Activated CD4-positive, alpha-beta T cell treated with anti-CD3 and anti-CD28 coated beads, Interleukin-2, amount 50 U/mL, for 48 hours (primary cell): ENCODE measurements at regions not wholly inside any gene's neighbourhood (a gene's known extent, or its start where the extent isn't known, plus 50 kb on each side); places are given as distances from the start of the nearest gene placed in this dataset.
A peak's percentile ranks its signal among the peaks of the same experiment; 100 is the strongest.

Experiments used
- DNase-seq, 2 experiments: peaks; one replicate each; pipeline ENCODE4 v3.0.0-alpha.2; 2020

DNA sequence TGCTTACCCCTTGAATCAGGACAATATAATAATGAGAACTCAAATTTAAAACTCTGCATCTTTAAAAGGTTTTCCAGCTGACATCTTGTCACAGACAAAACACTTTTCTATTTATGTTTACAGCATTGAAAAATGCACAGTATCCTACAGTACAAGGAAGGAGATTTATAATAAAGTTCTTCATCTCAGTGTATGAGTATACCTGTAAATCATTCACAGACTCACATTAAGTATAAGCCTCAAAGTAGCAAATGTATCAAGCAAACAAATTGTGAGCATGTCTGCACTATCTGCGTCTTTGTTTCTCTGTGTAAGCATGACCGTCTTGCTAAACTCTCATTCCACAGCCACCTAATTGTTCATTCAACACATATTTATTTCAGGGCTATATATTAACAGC lies 52.8 kb downstream of the PPP1R2C start:
- DNase-seq, result no peak

DNA sequence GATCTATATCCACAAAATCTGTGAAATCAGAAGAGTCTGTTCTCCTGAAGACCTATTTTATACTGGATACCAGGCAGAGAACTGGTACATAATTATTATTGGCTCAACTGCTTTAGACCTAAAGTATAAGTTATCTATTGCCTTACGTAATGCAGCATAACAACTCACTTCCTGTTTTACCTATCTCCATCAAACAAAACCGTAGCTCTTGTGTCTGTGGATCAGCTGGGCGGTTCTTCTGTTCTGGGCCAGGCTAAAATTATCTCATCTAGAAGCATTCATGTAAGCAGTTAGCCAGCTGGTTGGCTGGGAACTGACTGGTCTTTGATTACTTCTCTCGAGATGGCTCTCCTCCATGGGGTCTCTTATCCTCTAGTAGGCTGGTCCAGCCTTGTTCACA lies 57.8 kb downstream of the PPP1R2C start:
- no peak for DNase-seq

DNA sequence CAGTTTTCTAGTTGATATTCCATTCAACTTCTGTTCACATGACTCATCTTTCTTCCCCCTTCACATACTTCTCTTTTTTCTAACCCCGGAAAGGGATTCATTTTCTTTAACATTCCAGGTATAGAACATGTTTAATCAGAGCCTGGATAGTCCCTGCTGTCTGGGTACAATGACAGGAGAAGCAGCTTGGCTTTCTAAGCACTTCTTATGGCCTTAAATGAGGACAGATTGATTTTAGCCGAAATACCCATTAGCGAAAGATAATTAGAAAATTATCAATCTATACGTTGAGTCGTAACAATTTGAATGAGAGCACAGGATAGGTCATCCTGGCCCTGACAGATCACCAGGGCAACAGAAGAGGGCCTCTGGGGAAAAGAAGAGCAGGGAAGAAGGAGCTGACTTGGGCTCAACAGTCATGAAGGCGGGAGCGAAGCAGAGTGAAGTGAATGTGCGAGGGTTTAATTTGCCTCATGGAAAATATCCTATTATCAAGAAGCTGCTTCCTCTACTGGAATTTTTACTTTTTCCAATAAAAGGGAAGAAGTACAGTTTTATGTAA lies 62.2 kb downstream of the PPP1R2C start:
- DNase-seq, result no peak

DNA sequence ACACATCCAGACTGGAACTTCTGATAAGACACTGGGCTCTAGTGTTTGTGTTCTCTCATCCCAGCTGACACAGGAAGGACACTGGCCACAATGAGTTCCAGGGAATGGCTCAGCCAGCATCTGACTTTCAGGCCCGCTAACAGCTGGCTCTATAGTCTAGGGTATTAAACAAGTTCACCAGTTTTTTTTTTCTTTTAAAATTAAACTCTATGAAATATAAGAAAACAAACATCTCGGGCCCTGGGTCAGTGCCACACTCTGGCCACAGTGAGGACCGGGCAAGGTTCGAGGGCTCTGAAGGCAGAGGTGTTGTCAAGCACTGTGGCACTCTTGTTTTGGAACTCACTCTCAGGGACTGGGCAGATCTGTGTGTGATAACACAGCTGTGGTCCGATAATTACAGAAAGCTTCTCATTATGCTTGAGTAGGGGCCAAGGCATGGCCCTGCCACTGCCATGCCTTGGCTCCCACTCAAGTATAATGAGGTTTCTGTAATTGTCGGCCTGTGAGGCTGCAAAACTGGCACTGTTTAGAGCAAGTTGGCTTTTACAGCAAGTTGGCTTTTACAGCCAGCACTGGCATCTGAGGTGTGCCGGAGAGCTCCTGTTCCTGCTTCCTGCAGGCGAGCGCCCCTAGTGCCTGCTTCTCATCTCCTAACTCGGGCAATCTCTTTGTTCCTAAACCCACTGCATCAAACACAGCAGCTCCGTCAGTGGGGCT lies 62.8 kb downstream of the PPP1R2C start:
- DNase-seq, result peak; percentile 19 to 40

DNA sequence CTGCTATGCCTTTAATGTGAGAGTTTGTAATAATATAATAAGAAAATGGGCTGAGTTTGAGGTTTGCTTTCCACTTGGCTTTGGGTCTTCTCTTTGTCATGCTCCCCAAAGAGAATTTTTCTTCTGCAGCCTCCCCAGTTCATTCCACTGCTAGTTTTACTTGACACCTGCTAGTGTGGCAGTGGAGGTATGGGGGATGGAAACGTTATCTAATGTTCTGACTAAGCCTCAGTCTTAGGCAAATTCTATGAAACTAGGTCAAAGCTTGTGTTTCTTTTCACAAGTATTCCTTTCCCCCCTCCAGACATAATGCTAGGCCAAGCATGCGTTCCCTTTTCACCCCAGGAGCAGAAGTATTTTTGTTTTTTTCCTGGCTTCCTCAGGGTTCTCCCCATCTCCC lies 67.5 kb downstream of the PPP1R2C start:
- DNase-seq, result no peak

DNA sequence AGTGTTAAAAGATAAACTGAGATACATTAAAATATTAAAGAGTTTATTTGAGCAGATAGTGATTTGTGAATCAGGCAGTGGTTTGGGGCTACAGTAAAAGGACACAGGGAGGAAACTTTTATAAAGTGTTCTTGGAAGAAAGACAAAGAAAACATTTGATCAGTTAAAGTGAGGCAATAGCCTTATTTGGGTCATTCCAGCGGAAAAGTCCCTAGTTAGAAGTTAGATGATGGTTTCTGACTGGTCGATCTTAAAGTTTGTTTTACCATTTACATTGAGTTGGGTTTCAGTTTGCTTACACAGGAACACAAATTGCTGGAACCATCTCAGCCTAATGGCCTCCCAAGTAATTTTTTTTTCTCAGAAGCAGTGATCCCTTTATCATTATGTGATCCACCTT lies 69.7 kb downstream of the PPP1R2C start:
- DNase-seq, result no peak

DNA sequence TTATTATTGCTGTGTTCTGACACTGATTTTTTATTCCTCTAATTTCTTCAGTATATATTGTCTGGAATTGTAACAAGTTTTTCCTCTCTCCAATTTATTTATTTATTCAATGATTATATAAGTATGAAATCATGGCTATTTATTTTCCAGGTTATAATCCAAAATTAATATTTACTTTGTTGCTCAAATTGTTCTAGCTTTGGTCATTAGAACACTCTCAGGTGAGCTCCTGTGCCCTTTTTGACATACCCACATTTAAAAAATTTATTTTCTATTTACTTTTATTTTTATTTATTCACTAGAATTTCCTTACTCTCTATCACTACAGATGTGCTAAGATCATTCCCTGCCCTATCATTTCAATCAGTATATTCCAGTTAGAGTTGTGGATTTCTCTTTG lies 70.2 kb downstream of the PPP1R2C start:
- DNase-seq, result no peak

DNA sequence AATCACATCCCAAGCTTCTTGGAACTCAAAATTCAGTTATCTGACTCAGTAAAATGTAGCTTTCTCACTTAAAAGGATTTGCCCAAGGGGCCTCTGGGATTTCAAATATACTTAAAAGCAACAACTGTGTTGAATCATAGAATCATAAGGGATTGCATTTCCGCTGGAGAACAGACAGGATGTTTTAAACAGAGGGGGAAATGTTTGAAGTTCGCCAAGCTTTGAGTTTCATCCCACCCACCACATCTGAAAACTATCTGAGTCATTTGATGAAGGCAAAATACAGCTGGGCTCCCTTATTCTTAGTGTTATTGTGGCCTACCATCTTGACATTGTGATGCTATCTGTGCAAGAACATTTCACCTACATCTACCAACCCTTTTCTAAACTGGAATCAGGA lies 73.5 kb downstream of the PPP1R2C start:
- no peak for DNase-seq

DNA sequence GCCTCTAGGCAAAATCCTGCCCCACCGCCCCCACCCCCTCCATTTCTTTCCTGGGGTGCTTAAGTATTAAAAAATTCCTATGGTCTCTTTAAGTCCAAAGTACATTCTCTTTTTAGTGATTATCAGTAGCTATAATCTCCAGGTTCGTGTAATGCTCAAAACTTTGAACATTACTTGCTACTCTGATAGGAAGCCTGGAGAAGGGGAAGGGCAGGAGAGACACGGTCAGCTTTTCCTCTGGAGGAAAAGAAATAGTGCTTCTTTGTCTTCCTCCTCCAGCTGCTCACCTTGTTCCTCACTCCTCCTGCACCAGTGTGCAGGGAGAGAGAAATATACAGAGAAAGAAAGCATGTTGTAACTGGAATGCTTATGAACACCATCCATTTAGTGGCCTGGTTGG lies 80.4 kb downstream of the PPP1R2C start:
- no peak for DNase-seq

DNA sequence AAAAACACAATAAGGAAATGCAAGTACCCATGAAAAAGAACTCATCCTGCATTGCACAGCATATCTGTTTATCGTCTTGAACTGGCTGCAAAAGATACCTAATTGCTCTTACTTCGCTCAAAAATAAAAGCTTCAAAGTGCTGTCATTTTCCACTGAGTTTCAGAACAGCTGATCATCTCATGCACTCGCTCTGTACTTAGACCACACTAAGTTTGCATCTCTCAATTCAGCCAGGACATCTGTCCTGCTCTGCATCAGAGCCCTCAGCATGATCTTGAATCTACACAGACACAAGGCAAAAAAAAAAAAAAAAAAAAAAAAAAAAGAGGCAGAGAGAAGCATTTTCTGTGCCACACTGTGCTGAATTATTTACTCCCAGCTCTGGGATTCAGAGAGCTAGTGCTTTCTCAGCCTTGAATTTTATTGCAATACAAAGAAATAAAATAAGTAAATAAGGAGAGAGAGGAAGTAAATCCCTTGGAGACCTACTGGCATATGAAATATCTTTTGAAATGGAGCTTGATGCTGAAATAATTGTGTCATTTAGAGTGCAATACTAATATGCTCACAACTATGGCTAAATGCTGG lies 81.3 kb downstream of the PPP1R2C start:
- no peak for DNase-seq

DNA sequence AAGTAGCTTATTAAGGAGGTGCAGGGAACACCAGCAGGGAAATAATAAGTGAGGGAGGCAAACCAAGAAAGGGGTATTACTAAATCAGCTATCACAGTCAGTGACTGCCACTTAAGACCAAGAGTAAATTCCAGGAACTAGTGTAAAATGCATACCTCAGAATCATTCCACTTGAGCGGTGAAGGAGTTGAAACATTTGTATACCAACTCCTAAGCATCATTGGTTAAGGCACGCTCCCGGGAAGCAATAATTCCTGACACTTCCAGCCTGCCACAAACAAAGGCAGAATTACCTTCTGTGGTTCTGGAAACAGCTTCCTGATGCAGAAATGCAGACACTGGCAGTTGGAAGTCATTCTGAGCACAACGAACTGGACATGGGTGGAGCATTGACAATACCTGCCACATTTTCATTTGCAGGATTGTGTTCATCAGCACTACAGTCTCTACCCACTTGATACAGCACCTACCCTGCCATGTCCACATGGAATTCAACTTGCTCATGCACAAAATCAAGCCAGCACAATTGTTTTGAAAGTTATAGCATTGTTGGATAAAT lies 82.1 kb downstream of the PPP1R2C start:
- no peak for DNase-seq

DNA sequence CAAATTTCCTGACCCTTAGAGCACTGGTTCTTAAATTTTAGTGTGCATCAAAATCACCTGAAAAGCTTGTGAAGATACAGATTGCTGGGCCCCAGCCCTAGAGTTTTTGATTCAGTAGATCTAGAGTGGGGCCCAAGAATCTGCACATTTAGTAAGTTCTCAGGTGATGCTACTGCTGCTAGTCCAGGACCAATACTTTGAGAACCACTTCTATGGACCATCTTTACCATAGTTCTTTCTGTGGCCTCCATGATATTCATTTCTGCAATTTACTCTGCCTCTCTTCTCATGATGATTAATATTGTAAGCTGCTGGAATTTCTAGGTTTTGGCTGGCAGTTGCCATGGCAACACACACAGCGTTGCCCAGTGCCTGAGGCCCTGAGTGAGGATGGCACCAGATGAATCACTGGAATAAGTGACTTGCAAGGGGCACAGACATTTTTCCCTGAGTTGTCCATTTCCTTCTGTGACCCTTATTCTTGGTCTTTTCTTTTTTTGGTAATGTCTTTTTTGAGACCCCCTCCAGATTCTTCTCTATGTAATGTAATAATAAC lies 83.6 kb downstream of the PPP1R2C start:
- DNase-seq, result peak; percentile 7 to 28

DNA sequence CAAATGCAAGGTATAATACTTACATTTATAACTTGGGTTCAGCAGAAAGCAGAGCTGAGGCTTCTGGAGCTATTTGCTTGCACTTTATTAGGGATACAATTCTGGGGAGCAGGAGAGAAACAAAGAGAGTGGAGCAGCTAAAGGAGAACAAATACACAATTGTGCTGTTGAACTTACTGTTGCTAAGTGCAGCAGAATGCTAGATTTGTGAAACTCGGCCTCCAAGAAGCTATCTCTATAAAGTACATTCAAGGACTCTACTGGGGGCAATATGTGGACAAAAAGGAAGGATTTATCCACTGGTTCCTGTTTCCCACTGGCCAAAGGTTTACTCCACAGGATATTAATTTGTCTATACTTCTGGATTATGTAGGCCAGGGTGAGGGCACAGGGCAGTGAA lies 86.8 kb downstream of the PPP1R2C start:
- DNase-seq, result no peak

DNA sequence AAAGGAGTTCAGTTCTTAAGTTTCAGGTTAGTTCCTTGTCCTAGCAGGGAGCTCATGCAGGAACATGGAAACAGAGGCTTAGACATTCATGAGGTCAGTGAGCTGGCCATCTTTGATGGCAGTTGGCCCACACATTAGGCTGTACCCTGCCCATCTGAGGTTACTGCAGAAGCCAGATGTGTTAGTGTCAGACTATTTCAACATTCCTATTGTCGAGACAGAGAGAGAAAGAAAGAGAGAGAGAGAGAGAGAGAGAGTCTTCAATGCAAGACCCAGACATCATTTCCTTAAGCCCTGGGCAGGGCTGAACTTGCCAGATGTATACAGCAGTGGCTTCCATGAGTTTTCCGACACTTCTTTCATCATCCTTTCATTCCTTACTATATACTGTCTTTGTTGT lies 91.3 kb downstream of the PPP1R2C start:
- no peak for DNase-seq

DNA sequence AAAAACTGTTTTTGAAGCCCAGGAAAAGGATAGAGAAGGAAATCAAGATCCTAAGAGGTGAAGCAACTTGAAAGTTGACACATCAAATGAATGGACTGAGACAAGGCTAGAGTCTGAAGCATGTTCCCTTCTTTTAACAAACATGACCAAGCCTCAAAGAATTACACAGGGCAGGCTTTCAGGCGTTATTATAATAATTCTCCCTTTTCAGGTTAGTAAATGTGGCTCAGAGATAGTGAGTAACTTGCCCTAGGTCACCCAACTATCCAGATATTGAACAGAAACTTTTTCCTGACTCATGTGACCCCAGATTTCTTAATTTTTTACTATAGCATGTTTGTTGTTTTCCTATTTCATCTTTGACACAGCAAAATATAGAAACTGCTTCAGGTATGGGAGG lies 91.7 kb downstream of the PPP1R2C start:
- DNase-seq, result no peak

DNA sequence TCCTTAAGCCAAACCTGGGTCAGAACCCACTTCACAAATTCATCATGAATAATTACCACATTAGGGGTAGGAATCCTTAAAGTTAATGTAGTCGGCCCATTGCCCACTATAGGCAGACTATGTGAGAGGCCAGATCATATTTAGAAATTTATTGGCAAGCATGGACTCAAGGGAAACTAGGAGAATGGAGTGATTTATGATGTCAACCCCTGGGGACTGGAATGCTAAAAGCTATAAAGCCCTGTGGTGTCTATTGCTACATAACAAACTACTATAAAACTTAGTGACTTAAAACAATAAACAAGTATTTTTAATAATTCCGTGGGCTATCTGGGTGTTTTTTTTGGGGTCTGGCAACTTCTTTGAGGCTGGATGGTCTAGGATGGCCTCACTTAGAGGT lies 93.9 kb downstream of the PPP1R2C start:
- DNase-seq, result no peak

DNA sequence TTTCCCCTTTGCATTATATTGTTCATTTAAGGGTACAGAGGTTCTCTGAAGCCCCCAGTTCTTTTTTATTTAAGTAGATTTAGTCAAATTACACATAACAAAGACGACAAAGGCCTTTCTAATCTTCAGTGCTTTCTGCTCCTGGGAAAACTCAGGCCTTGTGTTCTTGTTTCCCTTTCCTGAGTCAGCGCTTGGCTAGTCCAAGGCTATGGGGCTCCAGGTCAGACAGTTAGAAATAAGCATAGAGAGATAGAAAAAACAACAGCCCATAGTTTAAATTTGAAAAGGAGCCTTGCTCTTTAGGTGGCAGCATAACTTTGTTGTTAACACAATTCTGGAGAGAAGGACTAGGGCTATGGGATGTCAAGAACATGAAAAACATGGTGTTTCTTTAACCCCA lies 97.3 kb downstream of the PPP1R2C start:
- DNase-seq, result no peak

DNA sequence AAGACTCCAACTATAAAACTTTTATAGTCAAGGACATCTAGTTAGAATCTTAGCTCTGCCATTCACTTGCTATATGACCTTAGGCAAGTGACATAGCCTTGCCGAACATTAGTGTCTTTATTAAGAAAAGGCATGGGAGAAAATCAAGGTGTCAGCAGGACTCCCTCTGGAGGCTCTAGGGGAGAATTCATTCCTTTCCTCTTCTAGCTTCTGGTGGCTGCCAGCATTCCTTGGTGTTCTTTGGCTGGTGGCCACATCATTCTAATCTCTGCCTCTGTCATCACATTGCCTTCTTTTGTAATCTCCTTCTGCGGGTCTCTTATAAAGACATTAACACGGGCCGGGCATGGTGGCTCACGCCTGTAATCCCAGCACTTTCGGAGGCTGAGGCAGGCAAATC lies 99.8 kb downstream of the PPP1R2C start:
- DNase-seq, result no peak

DNA sequence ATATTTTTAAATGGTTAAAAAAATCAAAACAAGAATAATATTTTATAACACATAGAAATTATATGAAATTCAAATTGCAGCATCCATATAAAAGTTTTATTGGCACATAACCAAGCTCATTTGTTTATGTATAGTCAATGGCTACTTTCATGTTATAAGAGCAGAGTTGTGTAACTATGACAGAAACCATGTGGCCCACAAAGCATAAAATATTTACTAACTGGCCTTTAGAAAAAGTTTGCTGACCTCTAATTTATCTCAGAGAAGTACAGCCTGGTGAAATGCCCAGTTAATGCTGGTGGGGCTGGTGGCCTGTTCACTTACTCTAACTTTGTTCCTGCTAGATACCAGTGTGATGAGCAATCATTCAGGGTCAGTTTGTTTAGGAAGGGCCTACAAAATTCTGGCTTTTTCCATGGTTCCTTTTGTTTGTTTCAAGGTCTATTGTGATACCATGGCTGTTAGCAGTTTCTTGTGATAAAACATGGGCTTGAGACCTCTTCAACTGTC lies 104.6 kb downstream of the PPP1R2C start:
- DNase-seq, result no peak

DNA sequence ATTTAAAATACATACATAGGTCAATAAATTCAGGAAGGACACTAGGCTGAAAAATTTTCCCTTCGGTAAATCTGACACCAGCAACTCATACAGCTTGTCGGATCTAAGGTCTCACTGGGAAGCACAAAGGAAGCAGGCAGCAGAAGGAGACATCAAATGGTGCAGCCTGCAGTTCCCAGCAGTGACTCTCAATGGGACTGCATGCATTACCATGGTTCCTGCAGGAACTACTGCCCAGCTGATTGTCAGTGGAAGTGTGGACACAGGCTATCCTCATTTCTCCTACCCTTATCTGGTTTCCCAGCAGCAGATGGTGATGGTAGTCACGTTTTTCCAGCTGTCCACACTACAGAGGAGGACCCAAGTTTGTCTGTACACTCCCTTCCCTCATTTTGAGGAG lies 113.3 kb downstream of the PPP1R2C start:
- DNase-seq, result no peak

DNA sequence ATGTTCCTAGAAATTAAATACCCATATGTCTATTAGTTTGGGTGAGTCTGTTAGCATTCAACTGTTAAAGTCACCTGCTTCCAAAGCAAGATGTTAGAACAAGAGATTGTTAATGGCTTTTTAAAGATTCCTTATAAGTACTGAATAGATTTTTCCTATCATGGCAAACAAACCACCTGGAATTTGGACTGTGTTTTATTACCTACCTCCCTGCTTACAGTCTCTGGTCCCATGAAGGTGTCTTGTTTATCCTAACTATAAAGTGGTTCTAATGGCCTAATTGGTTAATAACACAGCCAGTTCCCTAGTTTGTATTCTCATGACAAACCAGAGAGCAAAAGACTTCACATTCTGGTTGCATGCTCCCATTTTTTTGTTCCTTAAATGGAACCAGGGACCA lies 149.5 kb downstream of the PPP1R2C start:
- no peak for DNase-seq

DNA sequence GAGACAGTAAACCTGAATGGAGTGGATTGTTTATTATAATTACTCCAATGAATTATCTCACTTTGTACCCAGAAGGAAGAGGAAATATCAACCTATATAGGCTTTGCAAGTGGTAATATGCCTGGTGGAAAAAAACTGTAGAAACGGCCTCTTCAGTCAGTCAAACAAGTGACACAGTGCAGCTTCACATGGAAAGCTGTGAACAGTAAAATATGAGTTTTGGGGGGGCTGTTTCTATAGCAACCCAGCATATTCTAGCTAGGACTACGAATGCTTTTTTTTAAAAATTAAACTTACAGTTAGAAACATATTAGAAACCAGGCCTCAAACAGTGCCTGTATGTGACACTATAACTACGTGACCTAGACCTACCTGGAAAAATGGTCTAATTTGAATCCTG lies 150.1 kb downstream of the PPP1R2C start:
- DNase-seq, result no peak

DNA sequence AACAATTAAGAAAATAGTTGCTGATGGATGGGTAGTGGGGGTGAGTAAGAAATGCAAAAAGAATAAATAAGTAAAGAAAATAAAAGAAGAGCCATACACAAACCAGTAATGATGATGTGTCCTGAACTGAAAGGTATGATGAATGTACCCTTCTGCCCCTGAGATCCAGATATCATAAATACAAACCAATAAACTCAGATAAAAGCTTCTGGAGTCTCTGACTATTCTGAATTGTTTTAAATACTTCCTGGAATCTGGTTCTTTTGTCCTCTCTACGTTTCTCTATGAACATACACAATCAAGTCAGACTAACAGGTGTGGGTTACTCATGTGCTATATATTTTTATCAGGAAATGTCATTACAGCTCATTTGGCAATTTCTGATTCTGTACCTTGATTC lies 153.4 kb downstream of the PPP1R2C start:
- DNase-seq, result no peak

DNA sequence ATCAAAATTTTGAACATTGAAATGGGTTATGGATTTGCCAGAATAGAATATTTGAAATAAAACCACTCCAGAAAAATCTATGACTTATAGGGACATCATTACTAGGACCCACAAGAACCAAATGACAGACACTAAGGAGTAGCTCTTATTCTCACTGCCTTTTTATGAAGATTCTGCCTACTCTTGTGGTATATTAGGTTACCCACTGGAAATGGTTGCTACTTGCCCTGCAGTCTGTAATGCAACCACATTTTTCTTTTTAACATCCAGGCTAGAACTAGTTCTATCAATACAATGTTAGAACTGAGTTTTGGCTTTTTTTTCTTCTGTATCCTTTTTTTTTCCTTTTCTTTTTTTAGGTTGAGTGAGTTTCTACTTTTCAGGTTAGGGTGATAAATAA lies 158.9 kb downstream of the PPP1R2C start:
- DNase-seq, result no peak
